Fibroblast of lung (primary cell): ENCODE measurements at regions not wholly inside any gene's neighbourhood (a gene's known extent, or its start where the extent isn't known, plus 50 kb on each side); places are given as distances from the start of the nearest gene placed in this dataset.

Experiments used
- DNase-seq, 2 donors: peaks; one replicate each; pipeline versions ENCODE4 v3.0.0 to v3.0.0-alpha.2; 2010; ENCODE audit warnings: low read depth in 2 of 2
- H2AFZ ChIP-seq: 2 replicates; pipeline ENCODE4 v1.5.1; 2012; ENCODE audit warnings: low read length, control low read depth, inconsistent platforms
- H3K27ac ChIP-seq: 2 replicates; pipeline ENCODE4 v1.5.1; 2011; ENCODE audit warnings: low read length, control low read depth; ENCODE audit not compliant: insufficient read depth
- H3K27me3 ChIP-seq: 2 replicates; pipeline ENCODE4 v1.5.1; 2011; ENCODE audit warnings: mild to moderate bottlenecking, low read length; ENCODE audit not compliant: control insufficient read depth, insufficient read depth
- H3K36me3 ChIP-seq: 2 replicates; pipeline ENCODE4 v1.5.1; 2011; ENCODE audit warnings: low read length; ENCODE audit not compliant: control insufficient read depth, insufficient read depth
- H3K4me1 ChIP-seq: 2 replicates; pipeline ENCODE4 v1.5.1; 2011; ENCODE audit warnings: low read length; ENCODE audit not compliant: control insufficient read depth, insufficient read depth; ENCODE audit errors: extremely low read depth
- H3K4me2 ChIP-seq: 2 replicates; pipeline ENCODE4 v1.5.1; 2011; ENCODE audit warnings: low read length, control low read depth; ENCODE audit not compliant: insufficient read depth; ENCODE audit errors: extremely low read depth
- H3K4me3 ChIP-seq, 4 experiments: fragments of 200-600 bp in 1 of 4; sonication (generic) in 1 of 4; replicated peaks in 1 of 4; 2 replicates each; pipeline ENCODE4 v1.5.1; 2011 to 2016; ENCODE audit warnings: low read length in 4 of 4, low read depth in 3 of 4, mild to moderate bottlenecking in 3 of 4, control low read depth in 2 of 4, inconsistent platforms in 1 of 4, mixed read lengths in 1 of 4; ENCODE audit not compliant: insufficient read depth in 1 of 4; ENCODE audit errors: control extremely low read depth in 1 of 4
- H3K79me2 ChIP-seq: 2 replicates; pipeline ENCODE4 v1.5.1; 2012; ENCODE audit warnings: mild to moderate bottlenecking, low read length, inconsistent platforms; ENCODE audit not compliant: control insufficient read depth, insufficient read depth
- H3K9ac ChIP-seq: 2 replicates; pipeline ENCODE4 v1.5.1; 2011; ENCODE audit warnings: mild to moderate bottlenecking, low read length, control low read depth; ENCODE audit not compliant: insufficient read depth
- H3K9me3 ChIP-seq: 2 replicates; pipeline ENCODE4 v1.5.1; 2012; ENCODE audit warnings: low read depth, low read length; ENCODE audit not compliant: control insufficient read depth, insufficient read depth
- H4K20me1 ChIP-seq: 2 replicates; pipeline ENCODE4 v1.5.1; 2011; ENCODE audit warnings: low read length; ENCODE audit not compliant: control insufficient read depth, insufficient read depth; ENCODE audit errors: extremely low read depth
- EZH2 ChIP-seq: IDR thresholded peaks from 2 replicates; pipeline ENCODE4 v1.5.1; 2012; ENCODE audit warnings: low read length, control low read depth, mild to moderate bottlenecking; ENCODE audit errors: missing control alignments
- TF ChIP-seq, protein P1 (sequence below), 2 donors: IDR thresholded peaks in 1 of 2; conservative IDR thresholded peaks in 1 of 2; 1 replicate in 1 of 2; 2 replicates in 1 of 2; pipeline ENCODE4 v1.5.1; 2011 to 2012; ENCODE audit warnings: low read length in 2 of 2, control low read depth in 1 of 2, inconsistent platforms in 1 of 2, low read depth in 1 of 2, mild to moderate bottlenecking in 1 of 2

DNA sequence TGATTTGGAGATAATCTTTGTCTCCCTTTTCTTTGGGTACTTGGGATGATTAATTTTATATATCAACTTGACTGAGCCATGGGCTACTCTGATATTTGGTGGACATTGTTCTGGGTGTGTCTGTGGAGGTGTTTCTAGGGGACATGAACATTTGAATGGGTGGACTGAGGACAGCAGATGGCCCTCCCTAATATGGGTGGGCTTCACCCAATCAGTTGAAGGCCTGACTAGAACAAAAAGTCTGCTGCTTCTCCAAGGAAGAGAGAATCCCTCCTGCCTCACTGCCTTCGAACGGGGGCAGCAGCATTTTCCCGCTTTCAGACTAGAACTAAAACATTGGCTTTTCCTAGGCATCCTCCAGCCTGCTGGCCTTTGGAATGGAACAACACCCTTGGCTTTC is 73.9 kb upstream of the EMX2 start:
- Histone ChIP-seq H3K79me2 (no peaks in the 10 kb centered on the region), H4K20me1 (no peaks in the 10 kb centered on the region), H3K27ac (no peak overlapping the region), H3K9me3 (no peaks in the 10 kb centered on the region), H3K4me2 (no peak overlapping the region), H3K4me1 (no peaks in the 10 kb centered on the region), H3K27me3 (no peaks in the 10 kb centered on the region), H3K4me3 (no peak overlapping the region), H2AFZ (no peak overlapping the region), H3K36me3 (no peaks in the 10 kb centered on the region), H3K9ac (no peak overlapping the region)
- no peak for DNase-seq
- TF ChIP-seq, protein P1, sequence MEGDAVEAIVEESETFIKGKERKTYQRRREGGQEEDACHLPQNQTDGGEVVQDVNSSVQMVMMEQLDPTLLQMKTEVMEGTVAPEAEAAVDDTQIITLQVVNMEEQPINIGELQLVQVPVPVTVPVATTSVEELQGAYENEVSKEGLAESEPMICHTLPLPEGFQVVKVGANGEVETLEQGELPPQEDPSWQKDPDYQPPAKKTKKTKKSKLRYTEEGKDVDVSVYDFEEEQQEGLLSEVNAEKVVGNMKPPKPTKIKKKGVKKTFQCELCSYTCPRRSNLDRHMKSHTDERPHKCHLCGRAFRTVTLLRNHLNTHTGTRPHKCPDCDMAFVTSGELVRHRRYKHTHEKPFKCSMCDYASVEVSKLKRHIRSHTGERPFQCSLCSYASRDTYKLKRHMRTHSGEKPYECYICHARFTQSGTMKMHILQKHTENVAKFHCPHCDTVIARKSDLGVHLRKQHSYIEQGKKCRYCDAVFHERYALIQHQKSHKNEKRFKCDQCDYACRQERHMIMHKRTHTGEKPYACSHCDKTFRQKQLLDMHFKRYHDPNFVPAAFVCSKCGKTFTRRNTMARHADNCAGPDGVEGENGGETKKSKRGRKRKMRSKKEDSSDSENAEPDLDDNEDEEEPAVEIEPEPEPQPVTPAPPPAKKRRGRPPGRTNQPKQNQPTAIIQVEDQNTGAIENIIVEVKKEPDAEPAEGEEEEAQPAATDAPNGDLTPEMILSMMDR (conservative IDR thresholded peaks at IDR 0.05 in 1 of 2, IDR thresholded peaks at IDR 0.05 in 1 of 2; ENCODE audit: low read depth in 1 of 2, low read length in 2 of 2): no peak
- no peak for TF ChIP-seq EZH2

DNA sequence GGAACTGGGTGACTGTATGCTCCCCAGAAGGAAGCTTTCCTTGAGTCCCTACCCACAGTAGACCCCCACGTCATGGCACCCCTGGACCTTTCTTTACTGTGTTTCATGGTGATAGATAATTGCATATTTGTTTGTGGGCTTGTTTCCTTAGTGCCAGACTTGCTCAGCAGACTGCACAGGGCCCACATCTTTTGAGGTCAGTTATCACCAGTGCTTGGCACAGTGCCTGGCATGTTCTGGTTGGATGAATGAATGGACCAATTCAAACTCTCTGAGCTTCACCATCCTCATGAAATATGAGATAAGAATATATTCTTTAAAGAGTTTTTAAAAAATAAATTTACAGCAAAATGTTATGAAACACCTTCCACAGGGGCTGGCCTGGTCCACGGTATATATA is 78.4 kb upstream of the EMX2 start:
- H3K4me2 ChIP-seq: no peak overlapping the region
- no peak overlapping the region for H3K4me3 ChIP-seq
- no peaks in the 10 kb centered on the region for H3K36me3 ChIP-seq
- H4K20me1 ChIP-seq: no peaks in the 10 kb centered on the region
- no peaks in the 10 kb centered on the region for H3K9me3 ChIP-seq
- H3K27me3 ChIP-seq: no peaks in the 10 kb centered on the region
- H3K4me1 ChIP-seq: no peaks in the 10 kb centered on the region
- no peak overlapping the region for H3K27ac ChIP-seq
- TF ChIP-seq, protein P1 (conservative IDR thresholded peaks at IDR 0.05 in 1 of 2, IDR thresholded peaks at IDR 0.05 in 1 of 2; ENCODE audit: low read depth in 1 of 2, low read length in 2 of 2): no peak
- no peak for TF ChIP-seq EZH2
- peak in 1 of 2 donors; percentile 25 for DNase-seq
- H3K9ac ChIP-seq: no peak overlapping the region
- no peaks in the 10 kb centered on the region for H3K79me2 ChIP-seq
- no peak overlapping the region for H2AFZ ChIP-seq

DNA sequence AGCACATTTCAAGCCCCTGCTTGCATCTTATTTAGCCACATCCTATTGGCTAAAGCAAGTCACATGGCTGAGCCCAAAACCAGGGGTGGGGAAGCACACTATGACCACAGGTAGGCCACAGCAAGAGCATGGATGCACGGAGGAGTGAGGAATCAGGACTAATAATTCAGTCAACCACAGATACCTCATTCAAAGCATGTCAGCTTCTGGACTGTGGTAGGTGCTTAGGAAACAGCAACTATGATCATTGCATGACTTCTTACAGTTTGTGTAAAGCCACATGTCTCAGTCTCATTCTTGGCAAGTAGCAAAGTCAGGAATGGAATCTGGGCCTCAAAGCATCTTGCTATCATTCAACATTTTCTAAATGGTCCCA is 79.0 kb upstream of the EMX2 start:
- Histone ChIP-seq H3K79me2 (no peaks in the 10 kb centered on the region), H3K27ac (no peak overlapping the region), H3K9me3 (no peaks in the 10 kb centered on the region), H3K9ac (no peak overlapping the region), H3K4me2 (no peak overlapping the region), H3K27me3 (no peaks in the 10 kb centered on the region), H3K36me3 (no peaks in the 10 kb centered on the region), H3K4me3 (no peak overlapping the region), H4K20me1 (no peaks in the 10 kb centered on the region), H3K4me1 (no peaks in the 10 kb centered on the region), H2AFZ (no peak overlapping the region)
- no peak for TF ChIP-seq EZH2
- TF ChIP-seq, protein P1 (conservative IDR thresholded peaks at IDR 0.05 in 1 of 2, IDR thresholded peaks at IDR 0.05 in 1 of 2; ENCODE audit: low read depth in 1 of 2, low read length in 2 of 2): no peak
- DNase-seq: no peak
